Dedifferentiated amniotic fluid mesenchymal stem cell (primary cell): ENCODE measurements at regions not wholly inside any gene's neighbourhood (a gene's known extent, or its start where the extent isn't known, plus 50 kb on each side); places are given as distances from the start of the nearest gene placed in this dataset.
A peak's percentile ranks its signal among the peaks of the same experiment; 100 is the strongest.
"Not testable (repeated sequence)": the region's sequence is repeated elsewhere in the genome, so short reads cannot be mapped to it uniquely, and the experiment has no call there.

Experiments used
- DNase-seq: peaks from one replicate; pipeline ENCODE4 v3.0.0-alpha.2; 2016; ENCODE audit errors: extremely low spot score

DNA sequence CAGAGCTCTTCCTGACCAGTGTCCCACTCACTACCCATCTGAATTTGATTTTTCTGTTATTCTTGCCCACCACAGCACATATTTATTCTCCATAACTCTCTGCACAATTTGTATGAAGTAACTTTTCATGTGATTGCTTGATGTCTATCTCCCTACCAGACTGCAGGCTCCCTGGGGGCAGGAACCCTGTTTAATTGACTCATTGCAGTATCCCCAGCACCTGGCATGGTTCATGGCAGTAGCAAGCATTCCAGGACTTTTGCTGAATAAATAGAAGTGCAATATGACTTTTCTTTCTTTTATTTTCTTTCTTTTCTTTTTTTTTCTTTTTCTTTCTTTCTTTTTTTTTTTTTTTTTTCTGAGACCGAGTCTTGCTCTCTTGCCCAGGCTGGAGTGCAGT lies 88.7 kb upstream of the XPO1 start:
- no peak for DNase-seq

DNA sequence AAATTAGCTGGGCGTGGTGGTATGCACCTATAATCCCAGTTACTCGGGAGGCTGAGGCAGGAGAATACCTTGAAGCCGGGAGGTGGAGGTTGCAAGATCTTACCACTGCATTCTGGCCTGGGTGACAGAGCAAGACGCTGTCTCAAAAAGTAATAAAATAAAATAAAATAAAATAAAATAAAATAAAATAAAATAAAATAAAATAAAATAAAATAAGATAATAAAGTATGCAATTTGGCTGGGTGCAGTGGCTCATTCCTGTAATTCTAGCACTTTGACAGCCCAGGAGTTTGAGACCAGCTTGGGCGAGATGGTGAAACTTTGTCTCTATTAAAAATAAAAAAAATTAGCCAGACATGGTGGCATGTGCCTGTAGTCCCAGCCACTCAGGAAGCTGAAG lies 85.6 kb upstream of the XPO1 start:
- no peak for DNase-seq

DNA sequence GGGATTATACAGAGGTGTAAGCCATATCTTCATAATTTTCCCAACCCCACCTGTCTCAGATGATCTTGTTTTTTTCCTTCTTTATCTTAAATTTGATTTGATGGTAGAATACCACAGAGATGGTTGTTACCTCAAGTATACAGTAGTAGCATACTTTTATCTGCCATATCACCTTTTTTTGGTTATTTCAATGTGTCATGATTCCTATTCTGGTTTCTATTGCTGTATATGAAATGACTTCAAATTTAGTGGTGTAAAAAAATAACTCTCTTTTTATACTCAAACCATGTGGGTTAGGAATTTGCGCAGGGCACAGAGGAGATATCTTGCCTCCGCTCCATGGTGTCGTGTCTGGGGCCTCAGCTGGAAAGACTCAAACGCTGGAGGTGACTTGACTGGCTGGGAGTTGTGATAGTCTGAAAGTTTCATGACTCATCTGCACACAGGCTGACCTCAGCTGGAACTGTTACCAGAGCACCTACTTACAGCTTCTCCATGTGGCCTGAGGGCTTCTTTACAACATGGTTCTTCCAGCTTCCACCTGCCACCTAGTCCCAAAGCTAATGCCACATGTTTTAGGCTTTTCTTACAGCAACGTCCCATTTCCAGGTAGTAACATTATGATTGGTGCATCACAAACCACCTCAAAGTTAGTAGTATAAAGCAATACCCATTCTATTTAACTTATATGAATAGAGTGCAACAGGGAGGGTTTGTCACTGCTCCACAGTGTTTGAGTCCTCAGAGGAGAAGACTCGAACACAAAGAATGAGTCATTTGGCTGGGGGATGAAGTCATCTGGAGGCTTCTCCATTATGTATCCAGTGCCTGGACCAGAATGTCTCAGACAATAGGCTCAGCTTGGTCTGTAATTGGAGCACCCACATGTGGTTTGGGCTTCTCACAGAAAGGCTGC lies 82.3 kb upstream of the XPO1 start:
- DNase-seq = peak; percentile 63

DNA sequence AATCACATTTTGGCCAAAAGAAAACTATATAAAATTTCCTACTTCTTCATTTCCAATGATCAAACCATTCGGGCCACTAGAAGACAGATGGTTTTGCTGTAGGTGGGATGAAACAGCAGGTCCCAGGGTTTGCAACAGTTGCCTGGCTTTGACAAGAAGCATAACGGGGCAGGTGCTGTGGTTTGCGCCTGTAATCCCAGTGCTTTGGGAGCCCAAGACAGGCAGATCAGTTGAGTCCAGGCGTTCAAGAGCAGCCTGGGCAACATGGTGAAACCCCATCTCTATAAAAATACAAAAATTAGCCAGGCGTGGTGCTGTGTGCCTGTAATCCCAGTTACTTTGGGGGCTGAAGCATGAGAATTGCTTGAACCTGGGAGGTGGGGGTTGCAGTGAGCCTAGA lies 81.4 kb upstream of the XPO1 start:
- no peak for DNase-seq

DNA sequence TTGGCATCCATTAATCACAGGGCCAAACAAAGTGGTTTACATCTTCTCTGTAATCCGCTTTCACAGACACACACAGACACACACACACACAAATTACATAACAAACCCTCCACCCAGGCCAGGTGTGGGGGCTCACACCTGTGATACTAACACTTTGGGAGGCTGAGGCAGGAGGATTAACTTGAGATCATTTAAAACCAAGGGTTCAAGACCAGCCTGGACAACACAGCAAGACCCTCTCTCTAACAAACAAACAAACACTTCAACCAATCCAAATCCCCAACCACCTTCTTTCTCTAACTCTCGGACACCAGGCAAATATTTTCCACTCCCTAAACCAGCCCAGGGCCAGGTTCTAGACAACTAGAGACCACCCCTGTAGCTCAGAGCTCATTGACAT lies 79.5 kb upstream of the XPO1 start:
- DNase-seq = no peak

DNA sequence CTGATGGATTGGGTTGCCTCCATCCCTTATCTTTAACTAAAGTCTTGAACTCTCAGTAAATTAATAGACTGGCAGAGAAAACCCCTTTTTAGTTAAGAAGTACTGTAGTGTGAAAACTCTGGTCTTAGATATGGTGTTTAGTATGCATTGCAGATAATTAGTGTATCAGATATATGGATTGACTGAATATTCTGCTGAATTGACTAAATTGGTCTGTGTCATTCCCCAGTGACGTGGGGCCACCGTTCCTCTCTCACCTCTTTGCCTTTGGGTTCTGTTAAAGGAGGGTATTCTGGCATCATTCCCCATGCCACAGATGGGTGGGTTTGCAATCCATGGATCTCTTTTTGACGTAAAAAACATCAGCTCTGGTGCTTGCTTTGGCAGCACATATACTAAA lies 67.1 kb upstream of the XPO1 start:
- DNase-seq = no peak

DNA sequence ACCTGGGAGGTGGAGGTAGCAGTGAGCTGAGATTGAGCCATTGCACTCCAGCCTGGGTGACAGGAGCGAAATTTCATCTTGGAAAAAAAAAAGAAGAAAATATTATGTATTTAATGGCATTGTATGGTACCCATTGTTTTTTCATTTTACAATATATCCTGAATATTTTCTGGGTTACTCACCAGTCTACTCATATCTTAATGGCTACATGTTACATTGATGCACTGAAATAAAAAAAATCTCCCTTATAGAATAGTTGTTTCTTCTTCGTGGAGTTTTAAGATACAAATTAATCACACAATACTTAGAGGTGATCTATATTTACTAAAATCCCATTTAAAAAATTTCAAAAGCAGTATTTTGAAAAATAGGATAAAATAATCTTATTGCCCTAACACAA lies 66.3 kb upstream of the XPO1 start:
- DNase-seq = no peak

DNA sequence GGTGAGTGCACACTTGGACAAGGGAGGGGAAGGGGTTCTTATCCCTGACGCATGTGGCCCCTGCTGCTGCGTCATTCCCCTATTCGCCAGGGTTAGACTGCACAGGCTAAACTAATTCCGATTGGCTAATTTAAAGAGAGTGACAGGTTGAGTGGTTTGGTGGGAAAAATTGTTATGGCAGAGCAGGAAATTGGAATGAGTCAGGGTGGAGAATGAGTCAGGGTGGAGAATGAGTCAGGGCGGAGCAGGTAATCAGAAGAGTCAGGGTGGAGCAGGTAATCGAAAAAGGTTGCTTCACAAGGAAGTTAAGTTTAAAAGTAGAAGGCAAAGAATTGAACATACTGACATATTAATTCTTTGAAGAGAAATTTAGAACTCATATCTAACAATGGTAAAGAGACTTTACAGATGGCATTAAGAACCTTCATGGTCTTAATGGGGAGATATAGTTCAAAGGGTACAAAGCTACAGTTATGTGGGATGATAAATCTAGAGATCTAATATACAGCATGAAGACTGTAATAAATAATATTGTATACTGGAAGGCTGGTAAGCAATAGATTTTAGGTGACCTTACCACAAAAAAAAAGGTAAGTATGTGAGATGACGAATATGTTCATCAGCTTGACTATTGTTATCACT lies 60.5 kb upstream of the XPO1 start:
- DNase-seq = not testable (repeated sequence)

DNA sequence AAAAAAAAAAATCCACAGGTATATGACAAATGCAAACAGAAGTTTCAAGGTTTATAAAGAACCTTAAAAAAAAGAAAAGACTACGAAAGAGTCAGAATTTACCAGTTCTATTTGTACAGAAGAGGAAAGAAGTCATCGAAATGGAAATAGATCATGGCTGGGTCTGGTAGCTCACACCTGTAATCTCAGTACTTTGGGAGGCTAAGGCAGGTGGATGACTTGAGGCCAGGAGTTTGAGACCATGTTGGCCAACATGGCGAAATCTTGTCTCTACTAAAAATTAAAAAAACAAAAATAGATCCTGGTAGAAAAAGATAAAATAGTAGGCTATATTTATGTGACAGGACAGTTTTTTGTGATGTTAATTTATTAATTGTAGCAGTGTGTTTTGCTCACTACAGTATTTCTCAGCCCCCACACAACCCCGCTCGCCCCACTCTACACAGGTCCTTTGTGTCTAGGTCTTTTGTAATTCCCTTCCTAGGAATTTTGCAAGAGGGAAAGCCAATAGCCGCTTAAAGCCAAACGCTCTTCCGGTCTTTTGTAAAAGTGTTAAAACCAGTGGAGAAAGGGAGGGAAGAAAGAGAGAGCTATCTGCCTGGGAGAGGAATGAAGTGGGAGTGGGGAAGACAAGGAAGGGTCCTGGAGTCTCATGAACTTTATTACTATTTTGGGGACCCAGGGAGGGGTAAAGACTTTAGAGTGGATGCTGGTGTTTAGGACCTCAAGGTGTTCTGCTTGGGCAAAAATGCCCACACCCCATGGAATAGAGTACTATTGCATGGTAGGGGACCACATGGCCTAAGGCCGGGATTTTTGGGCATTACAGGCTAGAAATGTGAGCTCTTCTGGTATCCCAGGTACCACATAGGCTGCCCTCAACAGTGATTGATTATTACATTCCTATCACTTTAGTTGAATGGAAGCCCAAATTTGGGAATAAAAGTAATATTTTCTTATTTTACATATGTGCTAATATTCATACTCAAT lies 59.4 kb upstream of the XPO1 start:
- DNase-seq = no peak

DNA sequence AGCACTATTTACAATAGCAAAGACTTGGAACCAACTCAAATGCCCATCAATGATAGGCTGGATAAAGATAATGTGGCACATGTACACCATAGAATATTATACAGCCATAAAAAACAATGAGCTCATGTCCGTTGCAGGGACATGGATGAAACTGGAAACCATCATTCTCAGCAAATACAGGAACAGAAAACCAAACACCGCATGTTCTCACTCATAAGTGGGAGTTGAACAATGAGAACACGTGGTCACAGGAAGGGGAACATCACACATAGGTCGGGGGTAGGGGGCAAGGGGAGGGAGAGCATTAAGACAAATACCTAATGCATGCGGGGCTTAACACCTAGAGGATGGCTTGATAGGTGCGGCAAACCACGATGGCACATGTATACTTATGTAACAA lies 56.0 kb upstream of the XPO1 start:
- not testable (repeated sequence) for DNase-seq

DNA sequence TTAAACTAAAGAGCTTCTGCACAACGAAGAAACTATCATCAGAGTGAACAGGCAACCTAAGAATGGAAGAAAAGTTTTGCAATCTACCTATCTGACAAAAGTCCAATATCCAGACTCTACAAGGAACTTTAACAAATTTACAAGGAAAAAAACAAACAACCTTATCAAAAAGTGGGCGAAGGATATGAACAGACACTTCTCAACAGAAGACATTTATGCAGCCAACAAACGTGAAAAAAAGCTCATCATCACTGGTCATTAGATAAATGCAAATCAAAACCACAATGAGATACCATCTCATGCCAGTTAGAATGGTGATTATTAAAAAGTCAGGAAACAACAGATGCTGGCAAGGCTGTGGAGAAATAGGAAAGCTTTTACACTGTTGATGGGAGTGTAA lies 55.5 kb upstream of the XPO1 start:
- DNase-seq = not testable (repeated sequence)

DNA sequence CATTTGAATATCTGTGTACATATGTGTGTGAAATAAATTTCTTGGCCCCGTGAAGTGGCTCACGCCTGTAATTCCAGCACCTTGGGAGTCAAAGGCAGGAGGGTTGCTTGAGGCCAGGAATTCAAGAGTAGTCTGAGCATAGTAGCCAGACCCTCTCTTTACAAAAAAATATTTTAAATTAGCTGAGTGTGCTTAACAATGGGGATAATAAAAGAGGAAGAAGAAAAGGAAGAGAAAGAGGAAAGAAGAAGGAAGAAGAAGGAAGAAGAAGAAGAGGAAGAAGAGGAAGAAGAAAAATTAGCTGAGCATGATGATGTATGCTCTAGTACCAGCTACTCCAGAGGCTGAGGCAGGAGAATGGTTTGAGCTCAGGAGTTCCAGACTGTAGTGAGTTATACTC lies 52.1 kb upstream of the XPO1 start:
- no peak for DNase-seq

DNA sequence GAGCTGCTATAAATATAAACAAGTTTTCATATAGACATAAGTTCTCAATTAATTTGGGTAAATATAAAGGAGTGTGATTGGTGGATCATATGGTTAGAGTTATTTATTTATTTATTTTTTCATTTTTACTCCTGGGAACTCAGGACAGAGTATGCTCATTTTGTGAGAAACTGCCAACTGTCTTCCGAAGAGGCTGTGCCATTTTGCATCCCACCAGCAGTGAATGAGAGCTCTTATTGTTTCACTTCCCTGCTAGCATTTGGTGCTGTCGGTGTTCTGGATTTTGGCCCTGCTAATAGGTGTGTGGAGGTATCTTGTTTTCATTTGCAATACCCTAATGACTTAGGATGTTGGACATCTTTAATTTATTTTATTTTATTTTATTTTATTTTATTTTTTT lies 50.4 kb upstream of the XPO1 start:
- no peak for DNase-seq
